ENCODE measurements at regions not wholly inside any gene's neighbourhood (a gene's known extent, or its start where the extent isn't known, plus 50 kb on each side); places are given as distances from the start of the nearest gene placed in this dataset.

- TF ChIP-seq CEBPB (IDR thresholded peaks at IDR 0.05; ENCODE audit: low read depth) (no peak), POLR2A (IDR thresholded peaks at IDR 0.05; ENCODE audit: borderline replicate concordance, extremely low read depth, insufficient read depth, insufficient read length) (no peak), POLR2AphosphoS5 (IDR thresholded peaks at IDR 0.05; ENCODE audit: low read depth, low read length) (no peak), CTCF (IDR thresholded peaks at IDR 0.05 in 2 of 3, conservative IDR thresholded peaks at IDR 0.05 in 1 of 3; ENCODE audit: borderline replicate concordance in 1 of 3, insufficient read depth in 1 of 3, low read depth in 2 of 3, low read length in 2 of 3) (no peak)
Measured at GRCh38 chr18:59784694-59785093, 87.5 kb upstream of the CCBE1 start.
